Tibial nerve (tissue), 4 donors: ENCODE measurements at regions not wholly inside any gene's neighbourhood (a gene's known extent, or its start where the extent isn't known, plus 50 kb on each side); places are given as distances from the start of the nearest gene placed in this dataset.

Experiments
- DNase-seq, 2 donors: peaks; one replicate each; pipeline ENCODE4 v3.0.0-alpha.2; 2019; ENCODE audit warnings: low spot score in 2 of 2
- H3K27ac ChIP-seq, 4 donors: fragments of 200-600 bp; sonication (generic) in 3 of 4; one replicate each; pipeline ENCODE4 v1.5.1; 2017 to 2019; ENCODE audit warnings: mild to moderate bottlenecking in 1 of 4
- H3K27me3 ChIP-seq, 2 donors: fragments of 200-600 bp; sonication (generic) in 1 of 2; one replicate each; pipeline versions ENCODE4 v1.5.1 to v1.6.0; 2017 to 2019
- H3K36me3 ChIP-seq, 3 donors: fragments of 200-600 bp; sonication (generic); one replicate each; pipeline ENCODE4 v1.5.1; 2018 to 2019
- H3K4me1 ChIP-seq, 4 donors: fragments of 200-600 bp; sonication (generic) in 3 of 4; one replicate each; pipeline ENCODE4 v1.5.1; 2017 to 2019
- H3K4me3 ChIP-seq, 4 donors: fragments of 200-600 bp; sonication (generic) in 3 of 4; one replicate each; pipeline ENCODE4 v1.5.1; 2017 to 2019; ENCODE audit warnings: mild to moderate bottlenecking in 1 of 4, moderate library complexity in 1 of 4
- H3K9me3 ChIP-seq, 4 donors: fragments of 200-600 bp; sonication (generic) in 3 of 4; one replicate each; pipeline ENCODE4 v1.5.1; 2017 to 2019
- EP300 ChIP-seq, 2 donors: sonication (generic); formaldehyde crosslinking; IDR thresholded peaks; one replicate each; pipeline ENCODE4 v1.6.1; 2017; ENCODE audit warnings: antibody characterized with exemption in 2 of 2, mild to moderate bottlenecking in 1 of 2
- POLR2A ChIP-seq, 2 donors: fragments of 450-650 bp; IDR thresholded peaks; one replicate each; pipeline ENCODE4 v1.6.1; 2017; ENCODE audit warnings: antibody characterized with exemption in 2 of 2, mild to moderate bottlenecking in 2 of 2, moderate library complexity in 2 of 2
- WGBS, 2 donors: methylation state at CpG; one replicate each; pipeline ENCODE4 v1.1.5; 2018; 5-methylcytosine and 5-hydroxymethylcytosine counted together
- TF ChIP-seq, protein P1 (sequence below), 5 experiments: fragments of 200-600 bp in 3 of 5; fragments of 450-650 bp in 2 of 5; sonication (generic) in 3 of 5; IDR thresholded peaks; one replicate each; pipeline ENCODE4 v1.5.1; 2016 to 2019; ENCODE audit warnings: antibody characterized with exemption in 5 of 5, mild to moderate bottlenecking in 3 of 5, moderate library complexity in 2 of 5

- H3K27me3 ChIP-seq = peaks cover 0 to 7% of the 10 kb centered on the region in 2 donors
- no peaks in the 10 kb centered on the region for H3K4me1 ChIP-seq
- H3K36me3 ChIP-seq = no peaks in the 10 kb centered on the region
- WGBS, 2 donors = 77 to 78% methylated on average over 25 to 29 of the region's 29 CpGs
- TF ChIP-seq POLR2A (IDR thresholded peaks at IDR 0.05) (no peak), EP300 (IDR thresholded peaks at IDR 0.05) (no peak)
- TF ChIP-seq, protein P1, sequence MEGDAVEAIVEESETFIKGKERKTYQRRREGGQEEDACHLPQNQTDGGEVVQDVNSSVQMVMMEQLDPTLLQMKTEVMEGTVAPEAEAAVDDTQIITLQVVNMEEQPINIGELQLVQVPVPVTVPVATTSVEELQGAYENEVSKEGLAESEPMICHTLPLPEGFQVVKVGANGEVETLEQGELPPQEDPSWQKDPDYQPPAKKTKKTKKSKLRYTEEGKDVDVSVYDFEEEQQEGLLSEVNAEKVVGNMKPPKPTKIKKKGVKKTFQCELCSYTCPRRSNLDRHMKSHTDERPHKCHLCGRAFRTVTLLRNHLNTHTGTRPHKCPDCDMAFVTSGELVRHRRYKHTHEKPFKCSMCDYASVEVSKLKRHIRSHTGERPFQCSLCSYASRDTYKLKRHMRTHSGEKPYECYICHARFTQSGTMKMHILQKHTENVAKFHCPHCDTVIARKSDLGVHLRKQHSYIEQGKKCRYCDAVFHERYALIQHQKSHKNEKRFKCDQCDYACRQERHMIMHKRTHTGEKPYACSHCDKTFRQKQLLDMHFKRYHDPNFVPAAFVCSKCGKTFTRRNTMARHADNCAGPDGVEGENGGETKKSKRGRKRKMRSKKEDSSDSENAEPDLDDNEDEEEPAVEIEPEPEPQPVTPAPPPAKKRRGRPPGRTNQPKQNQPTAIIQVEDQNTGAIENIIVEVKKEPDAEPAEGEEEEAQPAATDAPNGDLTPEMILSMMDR (IDR thresholded peaks at IDR 0.05) = no peak
- H3K9me3 ChIP-seq = peaks cover 0 to 3% (median 0%) of the 10 kb centered on the region in 4 donors
- no peak overlapping the region for H3K27ac ChIP-seq
- H3K4me3 ChIP-seq = no peak overlapping the region
- DNase-seq = no peak
Observed at GRCh38 chr7:411677-412312, 107.9 kb downstream of the PDGFA start.

DNA sequence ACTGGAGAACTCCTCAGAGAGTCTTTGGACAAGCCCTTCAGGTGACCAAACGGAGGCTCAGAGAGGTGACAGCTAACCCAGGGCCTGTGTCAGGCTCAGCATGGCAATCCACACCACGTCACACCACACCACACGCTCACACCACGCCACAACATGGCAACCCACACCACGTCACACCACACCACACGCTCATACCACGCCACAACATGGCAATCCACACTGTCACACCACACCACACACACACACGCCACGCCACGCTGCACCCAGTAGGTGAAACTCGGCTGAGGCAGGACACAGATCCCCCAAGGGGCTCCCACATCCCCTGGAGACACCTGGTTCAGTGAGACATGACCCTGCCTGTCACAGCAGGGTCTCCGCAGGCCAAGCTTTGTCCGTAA, 107.3 kb downstream of the PDGFA start:
- Histone ChIP-seq H3K4me1 (no peaks in the 10 kb centered on the region), H3K36me3 (no peaks in the 10 kb centered on the region), H3K27me3 (peaks cover 0 to 7% of the 10 kb centered on the region in 2 donors), H3K9me3 (peaks cover 0 to 8% (median under 1%) of the 10 kb centered on the region in 4 donors), H3K27ac (no peak overlapping the region), H3K4me3 (no peak overlapping the region)
- DNase-seq = no peak
- 92 to 96% methylated on average over 13 of the region's 13 CpGs for WGBS, 2 donors
- TF ChIP-seq EP300 (IDR thresholded peaks at IDR 0.05) (no peak), POLR2A (IDR thresholded peaks at IDR 0.05) (no peak)
- TF ChIP-seq, protein P1 (IDR thresholded peaks at IDR 0.05) = no peak

- TF ChIP-seq, protein P1 (IDR thresholded peaks at IDR 0.05) = no peak
- TF ChIP-seq EP300 (IDR thresholded peaks at IDR 0.05) (no peak), POLR2A (IDR thresholded peaks at IDR 0.05) (no peak)
- Histone ChIP-seq H3K36me3 (no peaks in the 10 kb centered on the region), H3K27ac (no peak overlapping the region), H3K27me3 (no peaks in the 10 kb centered on the region), H3K9me3 (peaks cover 0 to 26% (median 5%) of the 10 kb centered on the region in 4 donors), H3K4me3 (no peak overlapping the region), H3K4me1 (no peaks in the 10 kb centered on the region)
- DNase-seq = no peak
- WGBS, 2 donors = 81 to 90% methylated on average over 23 to 27 of the region's 35 CpGs
Observed at GRCh38 chr7:414681-415560, 104.7 kb downstream of the PDGFA start.

- H3K27me3 ChIP-seq = no peaks in the 10 kb centered on the region
- no peaks in the 10 kb centered on the region for H3K36me3 ChIP-seq
- no peak for DNase-seq
- peaks cover 0 to 26% (median 5%) of the 10 kb centered on the region in 4 donors for H3K9me3 ChIP-seq
- WGBS, 2 donors = 83 to 90% methylated on average over 34 to 35 of the region's 35 CpGs
- no peak overlapping the region for H3K27ac ChIP-seq
- TF ChIP-seq POLR2A (IDR thresholded peaks at IDR 0.05) (no peak), EP300 (IDR thresholded peaks at IDR 0.05) (no peak)
- TF ChIP-seq, protein P1 (IDR thresholded peaks at IDR 0.05) = no peak
- H3K4me3 ChIP-seq = no peak overlapping the region
- no peaks in the 10 kb centered on the region for H3K4me1 ChIP-seq
Observed at GRCh38 chr7:415646-416525, 103.8 kb downstream of the PDGFA start.
